BLaER1 treated with 17β-estradiol and CSF1 and Interleukin-3, amounts not matched to agents 10 nM and 100 nM (cell line): ENCODE measurements at regions not wholly inside any gene's neighbourhood (a gene's known extent, or its start where the extent isn't known, plus 50 kb on each side); places are given as distances from the start of the nearest gene placed in this dataset.

ENCODE experiments used
- H3K27ac ChIP-seq, 11 experiments: shearing (Covaris generic); formaldehyde crosslinking; 2 replicates each; pipeline ENCODE4 v1.8.1; 2022
- H3K27me3 ChIP-seq, 11 experiments: shearing (Covaris generic); formaldehyde crosslinking; 2 replicates each; pipeline ENCODE4 v1.8.1; 2022
- H3K36me3 ChIP-seq, 11 experiments: shearing (Covaris generic); formaldehyde crosslinking; 2 replicates each; pipeline ENCODE4 v1.8.1; 2022
- H3K4me1 ChIP-seq, 10 experiments: shearing (Covaris generic); formaldehyde crosslinking; 2 replicates each; pipeline ENCODE4 v1.8.1; 2022
- H3K4me2 ChIP-seq, 11 experiments: shearing (Covaris generic); formaldehyde crosslinking; 2 replicates each; pipeline ENCODE4 v1.8.1; 2022
- H3K4me3 ChIP-seq, 10 experiments: shearing (Covaris generic); formaldehyde crosslinking; 2 replicates each; pipeline ENCODE4 v1.8.1; 2022
- H3K9ac ChIP-seq, 11 experiments: shearing (Covaris generic); formaldehyde crosslinking; 2 replicates each; pipeline ENCODE4 v1.8.1; 2022
- H3K9me3 ChIP-seq, 11 experiments: shearing (Covaris generic); formaldehyde crosslinking; replicated peaks in 1 of 11; 2 replicates each; pipeline ENCODE4 v1.8.1; 2022
- H4K20me1 ChIP-seq, 11 experiments: shearing (Covaris generic); formaldehyde crosslinking; 2 replicates each; pipeline ENCODE4 v1.8.1; 2022
- Cebpa-rat ChIP-seq, 11 experiments: shearing (Covaris generic); IDR thresholded peaks; 2 replicates each; pipeline ENCODE4 v1.8.1; 2022

DNA sequence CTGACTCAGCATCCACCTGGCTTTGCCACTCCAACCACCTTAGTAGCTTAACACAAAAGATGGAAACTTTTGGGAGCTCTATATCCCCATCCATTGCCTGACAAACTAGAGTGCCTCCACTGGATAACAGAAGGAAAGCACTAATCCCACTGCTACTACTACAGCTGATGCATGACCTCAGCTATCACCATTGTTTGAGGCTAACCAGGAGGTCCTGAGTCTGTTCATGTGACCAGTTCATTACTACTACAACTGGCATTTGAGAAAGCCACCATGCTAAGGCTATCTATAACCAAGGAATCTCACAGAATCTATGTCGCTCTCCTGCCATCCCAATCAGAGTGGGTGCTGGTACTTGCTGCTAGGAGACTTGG is 604.3 kb upstream of the CA10 start:
- H3K27me3 ChIP-seq, result no peaks in the 10 kb centered on the region
- H3K4me3 ChIP-seq, result no peak overlapping the region
- no peaks in the 10 kb centered on the region for H4K20me1 ChIP-seq
- TF ChIP-seq Cebpa-rat (IDR thresholded peaks at IDR 0.05), result no peak
- peaks cover 3 to 11% (median 8%) of the 10 kb centered on the region in 11 experiments; a peak in 16 of 22 replicates for H3K9me3 ChIP-seq
- no peaks in the 10 kb centered on the region for H3K4me1 ChIP-seq
- H3K36me3 ChIP-seq, result no peaks in the 10 kb centered on the region
- H3K27ac ChIP-seq, result no peak overlapping the region
- no peak overlapping the region for H3K4me2 ChIP-seq
- H3K9ac ChIP-seq, result no peak overlapping the region

DNA sequence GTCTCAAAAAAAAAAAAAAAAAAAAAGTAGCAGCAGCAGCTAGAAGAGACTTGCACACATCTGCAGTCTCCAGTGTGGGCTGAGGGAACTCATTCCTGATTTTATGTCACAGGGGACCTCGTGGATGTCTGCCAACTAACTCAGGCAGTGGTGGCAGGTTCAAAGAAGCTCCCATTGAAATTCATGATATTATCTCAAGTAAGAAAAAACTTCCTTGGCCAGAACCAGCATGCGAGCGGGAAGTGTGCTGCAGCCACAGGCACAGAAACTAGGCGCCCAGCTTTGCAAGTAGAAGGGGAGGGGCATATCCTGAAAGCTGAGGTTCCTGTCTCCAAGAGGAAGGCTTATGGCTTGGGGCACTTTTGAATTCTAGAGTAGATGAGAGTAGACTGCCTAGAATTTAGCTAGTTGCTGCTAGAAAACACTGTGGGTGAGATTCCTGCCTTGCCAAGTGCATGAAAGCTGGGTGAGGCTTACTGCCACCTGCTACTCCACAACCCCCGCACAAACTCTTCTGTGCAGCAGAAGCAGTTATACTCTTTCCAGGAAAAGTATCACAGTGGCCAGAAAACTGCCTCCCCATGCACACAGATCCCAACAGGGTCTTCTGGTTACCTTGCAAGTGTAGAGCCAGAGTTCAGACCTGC is 603.8 kb upstream of the CA10 start:
- Histone ChIP-seq H3K4me1 (no peaks in the 10 kb centered on the region), H3K36me3 (no peaks in the 10 kb centered on the region), H3K9me3 (peaks cover 3 to 11% (median 8%) of the 10 kb centered on the region in 11 experiments; a peak in 16 of 22 replicates), H3K27ac (no peak overlapping the region), H4K20me1 (no peaks in the 10 kb centered on the region), H3K4me3 (no peak overlapping the region), H3K27me3 (no peaks in the 10 kb centered on the region), H3K4me2 (no peak overlapping the region), H3K9ac (no peak overlapping the region)
- no peak for TF ChIP-seq Cebpa-rat (IDR thresholded peaks at IDR 0.05)

DNA sequence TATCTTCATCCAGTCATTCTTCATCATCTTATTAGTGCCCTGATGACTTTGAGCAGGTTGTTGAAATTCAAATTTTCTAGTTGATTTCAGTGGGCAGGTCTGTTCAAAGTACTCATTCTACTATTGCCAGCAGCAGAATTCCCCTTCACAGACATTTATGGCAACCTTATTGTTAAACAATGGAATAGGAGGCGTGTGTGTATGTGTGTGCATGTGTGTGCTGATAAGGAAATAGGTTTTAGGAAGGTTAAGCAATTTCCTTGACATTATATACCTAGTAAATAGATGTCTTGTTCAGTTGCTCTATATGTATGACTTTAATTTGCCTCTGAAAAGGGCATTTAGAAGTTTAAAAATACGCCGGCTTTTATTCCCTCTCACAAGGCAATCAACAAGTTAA is 601.4 kb upstream of the CA10 start:
- Histone ChIP-seq H3K4me1 (no peaks in the 10 kb centered on the region), H3K9ac (no peak overlapping the region)

DNA sequence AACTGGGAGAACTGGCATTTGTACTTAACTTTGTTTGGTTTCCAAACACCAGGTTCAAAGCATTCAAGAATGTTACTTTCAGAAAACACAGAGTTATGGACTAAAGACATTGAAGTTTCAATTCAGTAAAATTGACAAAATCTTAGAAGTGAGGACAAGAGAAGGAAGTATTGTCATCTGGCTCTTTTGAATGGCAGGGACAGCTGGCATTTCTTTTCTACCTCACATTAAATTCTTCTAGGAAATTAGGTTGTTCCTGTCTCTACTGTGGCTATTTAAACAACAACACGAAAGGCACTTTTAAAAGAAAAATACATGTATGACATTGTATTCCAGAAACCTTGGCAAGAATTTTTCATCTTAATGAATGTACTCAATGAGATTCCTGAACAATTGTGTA is 600.0 kb upstream of the CA10 start:
- Histone ChIP-seq H4K20me1 (no peaks in the 10 kb centered on the region), H3K4me2 (no peak overlapping the region), H3K36me3 (no peaks in the 10 kb centered on the region), H3K9me3 (no peaks in the 10 kb centered on the region), H3K27ac (no peak overlapping the region), H3K4me1 (no peaks in the 10 kb centered on the region), H3K9ac (no peak overlapping the region), H3K27me3 (no peaks in the 10 kb centered on the region), H3K4me3 (no peak overlapping the region)
- TF ChIP-seq Cebpa-rat (IDR thresholded peaks at IDR 0.05), result no peak

More for the DNA sequence above, 601.4 kb upstream of the CA10 start:
- no peak overlapping the region for H3K4me3 ChIP-seq
- H3K36me3 ChIP-seq, result no peaks in the 10 kb centered on the region
- H3K4me2 ChIP-seq, result no peak overlapping the region
- H3K27ac ChIP-seq, result no peak overlapping the region
- no peaks in the 10 kb centered on the region for H4K20me1 ChIP-seq
- peaks cover 0 to 4% (median 3%) of the 10 kb centered on the region in 11 experiments; a peak in 12 of 22 replicates for H3K9me3 ChIP-seq
- no peaks in the 10 kb centered on the region for H3K27me3 ChIP-seq
- no peak for TF ChIP-seq Cebpa-rat (IDR thresholded peaks at IDR 0.05)

DNA sequence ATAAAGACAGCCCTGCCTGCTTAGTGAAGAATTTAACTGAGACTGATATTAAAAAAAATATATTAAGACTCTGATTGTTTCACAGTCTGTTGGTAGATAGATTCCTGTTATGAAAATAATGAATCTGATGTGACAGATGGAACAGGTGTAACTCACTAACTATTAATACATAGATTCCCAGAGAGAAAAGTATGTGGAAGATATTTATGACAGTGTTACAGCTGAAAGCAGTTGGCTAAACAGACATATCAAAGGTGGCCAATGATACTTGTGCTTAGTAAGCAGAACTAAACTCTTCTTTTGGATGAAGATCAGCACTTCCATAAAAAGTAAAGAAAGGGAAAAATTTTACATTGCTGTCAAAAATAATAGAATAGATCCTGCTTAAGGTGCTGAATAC is 598.2 kb upstream of the CA10 start:
- H3K9me3 ChIP-seq, result peaks cover 0 to 3% (median 0%) of the 10 kb centered on the region in 11 experiments; a peak in 1 of 22 replicates

DNA sequence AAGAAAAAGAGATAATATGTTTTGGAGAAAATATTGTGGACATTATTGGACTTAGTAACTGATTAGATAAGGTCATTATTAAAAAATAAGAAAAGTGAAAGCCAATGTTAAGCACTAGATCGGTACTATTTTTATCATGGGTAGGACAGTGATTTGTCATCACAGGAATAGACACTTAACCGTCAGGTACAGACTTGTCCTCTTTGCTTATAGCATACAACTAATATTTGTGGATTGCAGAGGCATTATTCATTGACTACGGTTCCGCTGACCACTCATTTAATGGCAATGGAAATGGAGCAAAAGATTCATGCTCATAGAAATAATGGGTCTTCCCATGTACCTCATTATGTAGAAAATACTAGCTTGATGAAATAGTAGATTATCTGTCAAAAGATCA is 596.3 kb upstream of the CA10 start:
- Histone ChIP-seq H3K9me3 (peaks cover 0 to 13% (median 4%) of the 10 kb centered on the region in 11 experiments; a peak in 5 of 22 replicates), H3K4me1 (peaks cover 0 to 7% (median 0%) of the 10 kb centered on the region in 10 experiments; a peak in 3 of 20 replicates), H3K9ac (no peak overlapping the region), H3K4me3 (no peak overlapping the region), H3K27ac (no peak overlapping the region), H3K36me3 (no peaks in the 10 kb centered on the region), H3K4me2 (no peak overlapping the region), H4K20me1 (no peaks in the 10 kb centered on the region), H3K27me3 (no peaks in the 10 kb centered on the region)
- no peak for TF ChIP-seq Cebpa-rat (IDR thresholded peaks at IDR 0.05)

More for the DNA sequence above, 598.2 kb upstream of the CA10 start:
- H4K20me1 ChIP-seq, result no peaks in the 10 kb centered on the region
- H3K4me2 ChIP-seq, result no peak overlapping the region
- no peak overlapping the region for H3K4me3 ChIP-seq
- no peaks in the 10 kb centered on the region for H3K4me1 ChIP-seq
- no peaks in the 10 kb centered on the region for H3K27me3 ChIP-seq
- H3K9ac ChIP-seq, result no peak overlapping the region
- TF ChIP-seq Cebpa-rat (IDR thresholded peaks at IDR 0.05), result no peak
- H3K27ac ChIP-seq, result no peak overlapping the region
- H3K36me3 ChIP-seq, result no peaks in the 10 kb centered on the region

DNA sequence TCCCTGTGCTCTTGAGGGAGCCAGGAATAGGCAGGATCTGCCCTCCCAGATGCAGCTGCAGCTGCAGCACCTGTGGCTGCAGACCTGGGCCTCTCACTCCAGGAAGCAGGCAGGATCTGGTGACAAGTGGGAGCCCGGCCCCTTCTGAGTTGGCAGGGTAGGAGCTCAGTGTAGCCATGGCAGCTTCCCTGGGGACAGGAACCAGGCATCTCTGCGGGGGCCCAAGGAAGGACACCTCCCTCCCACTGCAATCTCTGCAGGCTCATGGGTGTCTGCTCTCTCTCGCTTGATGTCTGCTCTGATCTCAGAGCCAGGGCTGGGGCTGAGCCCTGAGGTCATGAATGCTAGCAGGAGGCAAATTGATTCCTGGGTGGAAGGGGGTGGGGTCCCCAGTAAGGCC is 592.5 kb upstream of the CA10 start:
- H4K20me1 ChIP-seq, result no peaks in the 10 kb centered on the region
- TF ChIP-seq Cebpa-rat (IDR thresholded peaks at IDR 0.05), result no peak
- no peaks in the 10 kb centered on the region for H3K36me3 ChIP-seq
- H3K4me2 ChIP-seq, result peak overlapping the region in 3 of 11 experiments; percentile 1 to 18 (median 12); a peak in 3 of 22 replicates
- H3K9me3 ChIP-seq, result peaks cover 0 to 13% (median 4%) of the 10 kb centered on the region in 11 experiments; a peak in 5 of 22 replicates
- no peaks in the 10 kb centered on the region for H3K27me3 ChIP-seq
- H3K9ac ChIP-seq, result no peak overlapping the region
- H3K27ac ChIP-seq, result no peak overlapping the region
- H3K4me3 ChIP-seq, result no peak overlapping the region
- H3K4me1 ChIP-seq, result peaks cover 0 to 7% (median 0%) of the 10 kb centered on the region in 10 experiments; a peak in 3 of 20 replicates

DNA sequence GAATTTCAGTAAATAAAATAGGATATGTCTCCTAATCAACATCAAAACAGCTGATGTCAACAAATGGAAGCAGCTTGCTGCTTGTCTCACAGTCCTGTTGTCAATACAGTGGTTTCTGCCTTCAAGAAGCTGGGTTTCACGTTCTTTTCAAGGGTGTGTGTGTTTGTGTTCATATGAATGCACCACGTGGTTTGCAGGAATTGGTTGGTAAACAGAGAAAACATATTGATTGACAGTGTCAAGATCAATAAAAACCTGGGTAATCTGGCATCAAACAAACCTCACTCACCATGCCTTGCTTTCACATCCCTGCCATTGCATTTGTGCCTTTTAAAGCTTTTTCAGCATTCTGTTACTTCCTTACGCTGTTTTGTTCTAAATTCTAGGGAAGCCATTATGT is 585.7 kb upstream of the CA10 start:
- no peak overlapping the region for H3K4me3 ChIP-seq
- TF ChIP-seq Cebpa-rat (IDR thresholded peaks at IDR 0.05), result no peak
- peaks cover 0 to 5% (median 0%) of the 10 kb centered on the region in 10 experiments; a peak in 2 of 20 replicates for H3K4me1 ChIP-seq
- H4K20me1 ChIP-seq, result no peaks in the 10 kb centered on the region
- H3K9ac ChIP-seq, result no peak overlapping the region
- no peaks in the 10 kb centered on the region for H3K36me3 ChIP-seq
- no peaks in the 10 kb centered on the region for H3K9me3 ChIP-seq
- H3K4me2 ChIP-seq, result no peak overlapping the region
- H3K27ac ChIP-seq, result no peak overlapping the region
- no peaks in the 10 kb centered on the region for H3K27me3 ChIP-seq

DNA sequence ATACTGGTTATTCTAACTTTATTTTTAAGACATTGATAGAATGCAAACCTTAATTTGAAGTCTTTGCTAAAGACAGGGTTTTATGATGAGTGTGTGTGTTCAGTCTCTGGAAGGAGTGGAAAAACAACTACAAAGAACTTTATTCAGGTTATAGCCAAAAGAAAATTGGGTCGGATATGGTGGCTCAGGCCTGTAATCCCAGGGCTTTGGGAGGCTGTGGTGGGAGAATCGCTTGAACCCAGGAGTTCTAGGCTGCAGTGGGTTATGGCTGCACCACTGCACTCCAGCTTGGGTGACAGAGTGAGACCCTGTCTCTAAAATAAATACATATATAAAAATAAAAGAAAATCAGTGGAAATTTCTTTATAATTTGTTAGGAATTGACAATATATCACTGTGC is 581.5 kb upstream of the CA10 start:
- Histone ChIP-seq H3K27ac (no peak overlapping the region), H3K9me3 (no peaks in the 10 kb centered on the region), H3K9ac (no peak overlapping the region)

DNA sequence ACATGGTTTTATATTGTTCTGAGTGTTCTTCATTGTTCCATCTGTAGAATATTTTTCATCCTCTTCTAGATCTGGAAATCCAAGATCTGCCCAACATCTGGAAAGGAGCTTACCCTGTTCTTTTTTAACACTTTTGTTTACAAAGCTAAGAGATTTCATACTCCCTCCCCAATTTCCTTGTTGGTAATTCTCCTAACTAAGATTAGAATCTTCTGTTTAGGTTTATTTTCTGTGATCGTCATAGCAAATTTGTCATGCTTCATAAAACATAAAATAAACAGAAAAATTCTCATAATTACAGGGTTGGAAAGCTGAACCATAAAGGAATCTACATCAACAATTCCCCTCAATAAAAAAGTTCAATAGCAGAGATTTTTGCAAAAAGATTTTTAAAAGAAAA is 580.3 kb upstream of the CA10 start:
- H3K36me3 ChIP-seq, result no peaks in the 10 kb centered on the region
- H4K20me1 ChIP-seq, result no peaks in the 10 kb centered on the region
- peak overlapping the region in 10 of 11 experiments; percentile 5 to 48 (median 24); a peak in 13 of 22 replicates for H3K4me2 ChIP-seq
- H3K9ac ChIP-seq, result no peak overlapping the region; a peak in 1 of 22 replicates
- H3K9me3 ChIP-seq, result 0 out of 22 replicates have a peak, but pooled peaks cover 0 to under 1% (median 0%) of the 10 kb centered on the region in 11 experiments
- no peak overlapping the region for H3K4me3 ChIP-seq
- H3K27me3 ChIP-seq, result no peaks in the 10 kb centered on the region
- H3K27ac ChIP-seq, result no peak overlapping the region
- peaks cover 0 to 10% (median 0%) of the 10 kb centered on the region in 10 experiments; a peak in 3 of 20 replicates for H3K4me1 ChIP-seq
- TF ChIP-seq Cebpa-rat (IDR thresholded peaks at IDR 0.05), result no peak

More for the DNA sequence above, 581.5 kb upstream of the CA10 start:
- Histone ChIP-seq H4K20me1 (no peaks in the 10 kb centered on the region), H3K4me3 (no peak overlapping the region), H3K4me1 (peaks cover 0 to 10% (median 0%) of the 10 kb centered on the region in 10 experiments; a peak in 3 of 20 replicates), H3K4me2 (no peak overlapping the region), H3K36me3 (no peaks in the 10 kb centered on the region), H3K27me3 (no peaks in the 10 kb centered on the region)
- TF ChIP-seq Cebpa-rat (IDR thresholded peaks at IDR 0.05), result no peak
